Stimulated activated CD4-positive, alpha-beta T cell treated with anti-CD3 and anti-CD28 coated beads, Interleukin-1b, Interleukin-23, amount 100 ng/mL, for 48 hours (primary cell): ENCODE measurements at regions not wholly inside any gene's neighbourhood (a gene's known extent, or its start where the extent isn't known, plus 50 kb on each side); places are given as distances from the start of the nearest gene placed in this dataset.

Source experiments
- DNase-seq: peaks from one replicate; pipeline ENCODE4 v3.0.0-alpha.2; 2020

DNA sequence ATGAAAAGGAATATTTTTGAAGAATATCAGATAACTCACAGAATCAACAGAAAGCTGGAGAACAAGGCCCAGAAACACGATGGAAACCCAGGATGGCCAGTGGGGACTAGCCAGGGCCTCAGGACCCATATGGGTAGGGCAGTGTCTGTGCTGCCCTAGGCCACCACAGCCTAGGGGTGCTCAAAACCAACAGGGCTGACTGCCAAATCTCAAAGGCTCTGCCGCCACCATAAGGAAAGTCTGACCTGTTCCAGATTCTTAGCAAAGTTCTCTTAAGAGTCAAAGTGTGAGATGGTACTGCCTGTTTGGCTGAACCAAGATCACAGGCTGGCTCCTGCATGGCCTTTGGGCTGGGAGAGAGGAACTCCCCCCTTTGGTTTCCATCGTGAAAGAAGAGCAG is 164.7 kb upstream of the CTTNBP2NL start:
- no peak for DNase-seq

GRCh38 chr1:112232848-112233247 is 163.2 kb upstream of the CTTNBP2NL start:
- no peak for DNase-seq

DNA sequence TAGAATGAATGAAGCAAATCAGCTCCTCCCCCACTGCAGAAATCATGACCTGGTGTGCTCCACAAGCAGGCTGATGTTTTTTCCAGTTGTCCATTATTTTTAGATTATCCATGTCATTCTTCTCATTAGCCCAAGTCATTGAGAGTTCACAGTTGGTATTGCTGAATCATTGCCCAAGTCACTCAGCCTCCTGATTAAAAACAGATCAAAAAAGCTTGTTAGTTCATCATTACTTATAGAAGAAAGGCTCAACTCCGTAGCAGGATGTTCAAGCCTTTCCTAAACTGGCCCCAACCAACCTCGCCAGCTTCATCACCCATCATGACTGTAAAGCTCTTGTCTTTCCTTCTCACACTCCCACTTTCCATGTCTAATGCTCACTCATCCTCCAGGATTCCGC is 161.3 kb upstream of the CTTNBP2NL start:
- DNase-seq, result no peak

DNA sequence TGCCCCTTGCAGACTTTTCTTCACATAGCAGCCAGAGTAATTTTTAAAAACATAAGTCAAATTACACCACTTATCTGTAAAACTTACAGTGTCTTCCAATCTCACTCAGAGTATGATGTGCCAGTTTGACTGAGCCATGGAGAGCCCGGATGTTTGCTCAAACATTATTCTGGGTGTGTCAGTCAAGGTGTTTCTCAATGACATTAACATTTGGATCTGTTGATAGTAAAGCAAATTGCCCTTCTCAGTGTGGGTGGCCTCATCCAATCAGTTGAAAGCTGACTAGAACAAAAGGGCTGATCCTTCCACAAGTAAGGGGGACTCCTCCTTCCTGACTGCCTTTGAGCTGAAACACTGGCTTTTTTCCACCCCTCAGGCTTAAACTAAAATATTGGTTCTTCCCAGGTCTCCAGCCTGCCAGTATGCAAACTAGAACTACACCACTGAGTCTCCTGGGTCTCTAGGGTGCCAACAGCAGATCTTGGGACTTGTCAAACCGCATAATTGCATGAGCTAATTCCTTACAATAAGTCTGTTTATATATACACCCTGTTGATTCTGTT is 157.9 kb upstream of the CTTNBP2NL start:
- no peak for DNase-seq

DNA sequence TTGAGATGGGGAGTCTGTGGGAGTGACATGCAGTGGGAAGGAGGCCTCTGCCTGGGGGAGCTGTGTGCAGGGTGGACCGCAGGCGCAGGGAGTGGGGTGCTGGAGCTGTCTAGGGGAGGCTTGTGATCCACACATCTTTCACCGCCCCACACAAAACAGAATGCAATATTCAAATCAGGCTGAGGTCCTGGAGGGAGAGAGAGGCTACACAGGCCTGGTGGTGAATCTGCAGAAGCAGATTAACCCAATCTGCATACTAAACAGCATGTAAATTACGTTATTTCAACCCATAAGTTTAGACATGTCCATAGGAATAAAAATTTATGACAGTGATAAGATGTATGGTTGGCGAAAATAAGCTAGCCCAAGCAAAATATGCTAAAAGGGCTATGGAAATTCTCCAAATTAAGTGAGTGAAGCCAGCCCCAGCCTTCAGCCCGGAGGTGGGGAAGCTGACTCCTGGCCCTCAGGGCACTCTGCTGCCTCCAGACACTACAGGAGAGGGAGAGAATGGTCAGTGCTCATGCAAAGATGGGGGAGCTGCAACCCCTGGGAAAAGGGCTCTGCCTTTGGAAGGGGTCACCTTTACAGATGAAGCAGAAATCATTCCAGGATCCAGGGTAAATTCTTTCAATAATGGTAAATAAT is 156.2 kb upstream of the CTTNBP2NL start:
- no peak for DNase-seq

GRCh38 chr1:112242470-112242869 is 153.5 kb upstream of the CTTNBP2NL start:
- DNase-seq, result no peak

GRCh38 chr1:112244131-112244530 is 151.9 kb upstream of the CTTNBP2NL start:
- no peak for DNase-seq

DNA sequence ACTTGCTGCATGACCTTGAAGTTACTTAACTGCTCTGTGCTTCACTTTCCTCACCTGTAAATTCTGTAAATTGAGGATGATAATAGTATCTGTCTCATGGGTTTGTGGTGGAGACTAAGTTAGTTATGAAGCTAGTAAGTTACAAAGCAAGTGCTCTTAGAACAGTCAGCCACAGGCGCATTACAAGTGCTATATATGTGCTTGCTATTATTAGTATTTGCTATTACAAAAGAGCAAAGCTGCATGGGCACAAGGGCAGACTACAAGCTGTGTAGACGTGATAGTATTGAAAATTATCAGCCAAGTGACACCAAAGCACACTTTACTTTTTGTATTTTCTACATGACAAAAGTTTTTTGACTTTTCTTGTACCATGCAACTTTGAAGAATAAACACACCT is 150.9 kb upstream of the CTTNBP2NL start:
- DNase-seq, result no peak

- no peak for DNase-seq
These were observed 148.9 kb upstream of the CTTNBP2NL start for GRCh38 chr1:112247036-112247597.

- no peak for DNase-seq
These were observed 148.1 kb upstream of the CTTNBP2NL start for GRCh38 chr1:112247961-112248360.

DNA sequence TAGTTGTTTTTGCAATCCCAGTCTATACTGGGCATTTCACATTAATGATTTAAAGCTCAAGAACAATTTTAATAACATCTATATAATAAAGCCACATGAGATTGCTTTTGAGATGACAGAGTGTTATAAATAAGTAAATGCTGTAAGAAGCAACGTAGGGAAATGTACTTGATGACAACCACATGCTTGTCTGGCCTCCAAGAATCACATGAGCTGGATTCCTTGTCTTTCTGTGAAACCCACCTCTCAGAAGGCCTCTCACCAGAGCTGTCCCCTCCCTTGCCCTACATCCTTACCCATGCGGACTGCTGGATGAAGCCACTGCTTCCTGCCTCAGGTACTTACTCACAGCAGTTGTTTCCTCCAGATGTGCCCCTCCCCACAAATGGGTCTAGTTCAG is 145.1 kb upstream of the CTTNBP2NL start:
- no peak for DNase-seq

DNA sequence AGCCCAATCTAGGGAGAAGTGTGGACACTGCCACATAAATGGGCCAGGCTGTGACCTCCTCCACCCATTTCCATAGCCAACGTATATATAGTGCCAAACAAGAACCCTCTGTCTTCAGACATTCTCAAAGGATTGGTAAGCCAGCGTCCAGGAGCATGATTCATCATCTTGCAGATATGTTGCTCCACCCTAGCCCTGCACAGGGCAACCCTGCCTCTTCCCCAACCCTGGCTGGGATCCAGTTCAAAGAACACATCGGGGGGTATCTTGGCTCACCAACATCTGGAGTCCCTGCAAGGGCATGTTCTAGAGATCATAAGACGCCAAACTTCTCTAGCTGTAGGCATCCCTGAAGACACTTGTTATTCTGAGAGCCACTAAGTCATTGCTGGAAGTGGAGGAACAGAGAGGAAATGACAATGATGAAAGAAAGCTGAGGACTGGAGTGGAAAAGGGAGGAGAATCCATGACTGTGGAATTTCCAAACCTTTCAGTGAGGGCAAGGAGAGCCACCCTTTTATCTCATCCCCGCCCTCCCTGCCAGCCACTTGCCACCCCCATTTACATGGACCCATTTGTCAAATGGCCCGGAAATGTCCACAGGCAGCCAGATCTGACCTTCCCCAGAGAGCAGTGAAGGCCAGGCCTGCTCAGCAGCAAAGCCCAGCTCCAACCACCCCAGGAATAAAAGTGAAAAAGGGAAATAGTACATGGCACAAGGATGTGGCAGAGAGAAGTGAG is 144.1 kb upstream of the CTTNBP2NL start:
- DNase-seq, result no peak

- DNase-seq, result no peak
These were observed 142.6 kb upstream of the CTTNBP2NL start for GRCh38 chr1:112253366-112253765.

DNA sequence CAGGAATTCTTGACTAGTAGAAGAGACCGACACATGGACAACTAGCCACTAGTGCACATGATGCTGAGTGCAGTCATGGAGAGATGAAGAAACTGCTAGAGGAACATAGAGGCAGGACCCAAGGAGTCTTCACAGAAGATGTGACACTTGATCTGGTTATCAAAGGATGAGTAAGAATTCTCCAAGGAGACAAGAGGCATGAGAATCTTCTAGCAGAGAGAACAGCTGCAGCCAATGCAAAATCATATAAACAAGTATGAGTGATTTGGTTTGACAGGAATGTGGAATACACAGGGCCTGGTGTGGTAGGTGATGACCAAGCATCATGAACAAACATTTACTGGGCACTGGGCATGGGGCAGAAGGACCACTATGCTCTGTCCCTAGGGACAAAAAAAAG is 140.9 kb upstream of the CTTNBP2NL start:
- no peak for DNase-seq

DNA sequence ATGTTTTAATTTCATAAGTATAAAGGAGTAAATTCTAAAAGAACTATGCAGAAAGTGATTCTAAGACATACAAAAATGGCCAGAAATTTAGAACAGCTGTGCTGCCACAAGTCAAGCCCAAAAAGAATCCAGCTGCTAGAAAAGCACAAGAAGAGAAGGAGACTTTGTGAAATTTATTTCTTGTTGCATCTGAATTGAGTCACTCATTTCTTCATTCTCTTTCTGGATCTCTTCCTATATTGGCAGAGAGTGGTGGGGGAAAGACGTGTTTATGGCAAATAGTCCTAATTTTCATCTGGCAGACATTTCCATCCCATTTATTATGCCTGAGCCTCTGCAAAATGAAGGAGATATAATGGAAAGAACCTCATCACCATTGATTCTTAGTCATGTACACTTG is 139.6 kb upstream of the CTTNBP2NL start:
- DNase-seq, result no peak

DNA sequence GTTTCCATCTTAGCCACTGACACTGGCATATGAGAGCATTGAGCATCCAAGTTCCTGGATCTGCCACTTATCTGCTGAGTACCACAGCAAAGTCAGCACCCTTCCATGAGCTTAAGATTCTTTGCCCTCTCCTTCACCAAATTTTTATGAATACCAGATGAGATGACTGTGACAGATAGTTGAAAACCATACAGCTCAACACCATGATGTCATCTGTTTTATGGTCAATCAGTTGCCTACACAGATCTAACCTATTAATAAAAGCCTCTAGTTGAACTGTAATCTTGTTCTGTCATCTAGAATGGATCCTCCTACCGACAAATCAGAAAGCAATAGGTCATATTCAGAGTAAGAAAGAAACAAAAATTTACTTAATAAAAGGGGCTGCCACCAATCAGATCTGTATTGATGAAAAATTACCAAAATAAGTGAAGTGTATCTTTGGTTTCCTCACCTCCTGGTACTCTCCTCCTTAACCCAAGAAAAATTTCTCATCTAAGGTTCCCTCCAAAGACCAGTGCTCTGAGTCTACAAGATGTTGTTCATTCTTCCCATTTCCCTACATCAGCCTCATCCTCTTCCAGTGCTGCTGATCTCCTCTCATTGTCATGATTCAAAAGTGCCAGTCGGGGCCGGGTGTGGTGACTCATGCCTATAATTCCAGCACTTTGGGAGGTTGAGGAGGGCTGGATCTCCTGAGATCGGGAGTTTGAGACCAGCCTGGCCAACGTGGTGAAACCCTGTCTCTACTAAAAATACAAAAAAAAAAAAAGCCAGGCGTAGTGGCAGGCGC is 138.8 kb upstream of the CTTNBP2NL start:
- no peak for DNase-seq

DNA sequence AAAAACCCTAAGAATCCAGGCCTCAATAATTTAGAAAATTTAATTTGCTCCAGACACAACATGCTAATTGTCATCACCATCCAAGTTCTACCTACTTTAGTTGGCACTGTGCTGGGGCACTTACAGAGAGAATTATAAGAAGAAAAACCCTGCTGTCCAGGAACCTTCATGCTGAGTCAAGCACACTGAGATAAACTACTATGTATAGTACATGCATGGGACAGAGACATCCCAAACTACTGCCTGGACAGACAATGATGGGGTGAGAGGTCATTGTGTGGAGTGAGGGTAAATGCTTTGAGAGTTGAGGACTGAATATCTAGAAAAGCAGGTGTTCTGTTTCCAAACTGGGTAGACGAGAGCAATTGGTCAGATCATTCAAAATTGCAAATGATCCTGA is 135.3 kb upstream of the CTTNBP2NL start:
- DNase-seq, result no peak

- no peak for DNase-seq
These were observed 133.7 kb upstream of the CTTNBP2NL start for GRCh38 chr1:112262316-112262715.

DNA sequence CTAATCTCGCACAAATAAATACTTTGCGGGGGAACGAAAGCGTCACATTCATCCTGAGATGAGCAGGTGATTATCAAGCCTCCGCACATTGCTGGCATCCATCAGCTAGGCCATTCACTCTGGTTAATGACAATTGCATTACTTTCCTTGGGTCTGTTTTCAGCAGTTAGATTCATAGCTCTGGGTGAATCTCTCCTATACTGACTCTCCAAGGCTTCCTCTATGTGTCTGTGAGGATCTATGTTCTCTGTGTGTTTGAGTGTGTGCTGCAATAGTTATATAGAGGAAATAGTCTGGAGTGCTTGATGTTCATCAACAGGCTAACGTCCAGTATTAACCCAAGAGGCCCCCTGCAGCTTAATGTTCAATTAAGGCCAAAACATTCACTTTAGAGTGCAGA is 133.0 kb upstream of the CTTNBP2NL start:
- DNase-seq, result no peak

DNA sequence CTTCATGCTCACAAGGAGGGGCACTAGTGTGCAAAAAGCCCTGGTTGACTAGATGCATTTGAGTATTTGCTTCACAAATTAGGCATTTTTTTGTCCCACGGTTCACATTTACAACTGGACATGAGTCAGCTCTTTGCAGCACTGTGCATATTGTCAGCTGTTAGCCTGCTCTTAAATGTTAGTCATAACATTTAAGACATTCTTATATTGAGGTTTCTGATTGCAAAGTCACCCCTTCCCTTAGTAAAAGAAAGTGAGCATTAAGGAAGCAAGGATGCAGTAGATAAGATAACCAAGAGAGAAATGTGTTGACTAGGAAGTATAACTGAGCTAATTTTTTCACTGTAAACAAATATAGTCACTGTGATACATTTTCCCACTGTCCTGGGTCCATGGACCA is 132.6 kb upstream of the CTTNBP2NL start:
- DNase-seq, result no peak

- no peak for DNase-seq
These were observed 132.0 kb upstream of the CTTNBP2NL start for GRCh38 chr1:112264010-112264409.

GRCh38 chr1:112264553-112264952 is 131.5 kb upstream of the CTTNBP2NL start:
- DNase-seq, result no peak

GRCh38 chr1:112265931-112266330 is 130.1 kb upstream of the CTTNBP2NL start:
- no peak for DNase-seq
